Kasumi-1 (cell line): ENCODE measurements at regions not wholly inside any gene's neighbourhood (a gene's known extent, or its start where the extent isn't known, plus 50 kb on each side); places are given as distances from the start of the nearest gene placed in this dataset.

Experiments
- DNase-seq, 2 experiments: peaks; one replicate each; lab custom pipeline; 2025; lab: John Stamatoyannopoulos, UW

DNA sequence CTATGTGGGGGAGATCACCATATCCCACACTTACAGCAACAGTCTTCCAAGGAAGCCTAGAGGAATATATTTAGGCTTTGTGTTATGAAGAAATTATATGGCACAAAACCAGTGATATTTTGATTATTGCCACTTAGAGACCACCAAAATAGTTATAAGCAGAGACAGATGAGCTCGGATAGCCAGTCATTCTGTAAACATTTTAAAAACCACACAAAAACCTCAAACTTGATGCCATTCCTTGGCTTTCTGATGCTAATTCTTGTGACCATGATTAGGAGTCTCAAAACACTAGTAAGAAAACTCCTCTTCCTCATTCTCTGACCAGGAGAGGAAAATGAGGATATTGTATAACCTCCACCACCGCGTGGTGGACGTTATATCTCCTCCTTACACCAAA, 496.4 kb downstream of the FOXO1 start:
- DNase-seq, result no peak

DNA sequence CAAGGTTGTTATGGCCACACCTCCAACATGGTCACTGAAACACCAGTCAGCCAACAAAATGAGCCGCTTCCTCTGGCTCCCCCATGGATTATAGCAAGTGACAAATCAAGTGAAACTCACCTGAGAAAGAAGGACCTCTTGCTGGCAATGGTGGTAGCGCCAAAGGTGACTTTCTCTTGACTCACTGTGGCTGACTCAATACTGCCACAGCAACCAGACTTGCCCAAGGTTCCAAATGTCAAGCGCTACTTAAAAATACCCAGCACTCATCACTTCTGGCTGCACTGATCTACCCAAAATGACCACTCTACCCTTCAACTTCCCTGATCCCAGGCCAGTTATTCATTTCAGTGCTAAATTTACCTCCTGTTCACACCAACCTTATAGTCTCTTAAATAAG, 495.5 kb downstream of the FOXO1 start:
- no peak for DNase-seq

DNA sequence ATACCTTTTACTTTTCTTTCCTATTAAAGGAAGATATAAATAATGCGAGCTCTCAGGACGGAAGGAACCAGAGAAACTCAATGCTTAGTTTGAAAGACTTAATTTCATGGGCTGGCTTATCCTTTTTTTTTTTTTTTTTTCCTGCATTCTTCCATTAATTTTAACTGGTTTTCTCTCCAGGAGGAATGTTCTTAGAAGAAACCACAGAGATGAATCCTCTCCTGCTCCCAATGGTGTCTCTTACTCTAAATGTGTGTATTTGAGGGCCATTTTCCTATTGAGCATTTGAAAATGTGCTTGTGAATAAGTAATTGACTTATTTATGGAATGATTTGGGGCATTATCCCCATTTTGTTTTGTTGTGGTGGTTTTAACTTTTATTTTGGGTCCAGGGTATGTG, 494.9 kb downstream of the FOXO1 start:
- no peak for DNase-seq

DNA sequence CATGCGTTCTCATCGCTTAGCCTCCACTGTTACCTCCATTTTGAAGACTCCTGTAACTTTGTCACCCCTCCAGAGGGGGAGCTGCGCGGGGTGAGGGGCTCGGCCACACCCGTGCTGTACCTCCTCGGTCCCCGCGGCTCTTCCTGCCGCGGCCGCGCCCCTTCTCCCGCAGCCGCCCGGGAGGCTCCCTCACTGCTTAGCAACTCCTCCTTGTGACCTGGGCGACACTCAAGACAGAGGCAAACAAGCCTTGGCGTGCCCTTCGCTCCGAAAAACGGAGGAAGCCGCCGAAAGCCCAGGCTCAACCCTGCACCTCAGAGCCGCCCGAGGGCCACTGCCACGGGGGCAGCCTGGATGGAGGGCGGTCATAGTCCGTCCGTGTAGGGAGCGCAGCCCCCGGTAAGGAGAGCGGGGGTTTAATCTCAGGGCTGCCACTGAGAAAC, 494.3 kb downstream of the FOXO1 start:
- no peak for DNase-seq

DNA sequence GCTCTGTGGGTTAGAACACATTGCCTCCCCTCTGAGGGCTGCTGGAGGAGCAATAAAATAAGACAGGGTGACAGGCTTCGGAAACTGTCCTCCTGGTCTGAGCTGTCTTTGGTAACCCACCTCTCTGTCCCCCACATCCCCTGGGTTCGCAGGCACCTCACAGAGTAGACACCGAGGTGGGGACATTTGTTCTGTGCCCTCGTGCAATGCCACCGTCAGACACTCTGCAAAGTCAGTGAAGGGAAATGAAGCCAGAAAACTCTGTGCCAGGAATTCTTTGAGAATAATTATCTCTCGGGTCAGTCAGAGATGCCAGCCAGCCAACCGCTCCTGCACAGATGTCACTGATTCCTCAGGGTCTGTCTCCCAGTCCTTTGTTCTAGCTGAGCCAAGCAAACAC, 493.6 kb downstream of the FOXO1 start:
- no peak for DNase-seq

DNA sequence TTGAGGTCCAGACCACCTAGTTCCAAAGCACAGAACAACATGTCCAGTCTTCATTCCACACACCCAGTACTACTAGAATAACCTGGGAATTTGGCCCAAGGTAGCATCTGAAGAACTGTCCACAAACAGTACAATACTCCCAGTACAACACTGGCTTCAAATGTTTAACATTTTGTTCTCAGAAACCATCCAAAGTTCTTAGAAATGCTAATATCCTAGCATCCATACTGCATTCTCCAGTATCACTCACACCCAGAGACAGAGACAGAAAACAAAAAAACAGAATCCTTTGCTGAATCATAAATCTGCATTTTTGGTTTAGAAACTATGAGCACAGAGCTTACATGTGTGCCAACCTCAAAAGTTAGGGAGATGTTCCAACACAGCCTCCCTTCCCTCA, 490.8 kb downstream of the FOXO1 start:
- DNase-seq, result no peak

DNA sequence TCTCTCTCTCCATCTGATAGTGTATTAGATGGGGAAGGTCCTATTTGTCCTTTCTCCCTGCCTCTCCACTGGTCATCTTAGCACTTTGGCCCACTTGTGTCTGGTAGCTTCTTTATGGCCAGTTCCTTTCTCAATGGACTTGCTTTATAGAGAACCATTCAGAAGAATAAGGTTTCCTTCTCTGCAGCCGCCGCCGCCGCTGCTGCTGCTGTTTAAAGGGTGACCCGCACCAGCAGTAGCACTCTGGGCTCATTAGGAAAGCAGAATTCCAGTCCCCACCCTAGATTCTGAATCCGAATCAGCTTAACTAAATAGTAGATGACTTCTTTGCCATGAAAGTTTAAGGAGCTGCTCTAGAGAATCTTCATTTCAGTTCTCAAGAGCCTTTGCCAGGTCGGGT, 490.2 kb downstream of the FOXO1 start:
- DNase-seq, result no peak

DNA sequence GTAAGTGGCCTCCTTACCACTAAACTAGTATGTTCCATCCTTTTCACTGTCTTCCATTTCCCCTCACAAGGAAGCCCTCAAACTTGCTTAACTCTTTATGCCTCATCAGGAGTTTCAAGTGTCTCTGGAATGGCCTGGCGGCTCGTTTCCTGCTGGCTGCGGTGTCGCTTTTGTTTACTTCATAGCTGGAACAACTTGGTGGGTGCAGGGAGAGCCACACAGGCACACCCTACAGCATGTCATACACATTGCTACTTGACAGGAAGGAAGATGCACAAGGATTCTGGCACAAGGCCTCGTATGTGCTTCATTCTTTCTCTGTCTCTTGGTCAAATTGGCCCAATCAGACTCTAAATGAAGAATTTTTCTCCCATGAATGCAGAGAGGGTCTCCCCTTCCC, 488.3 kb downstream of the FOXO1 start:
- no peak for DNase-seq

DNA sequence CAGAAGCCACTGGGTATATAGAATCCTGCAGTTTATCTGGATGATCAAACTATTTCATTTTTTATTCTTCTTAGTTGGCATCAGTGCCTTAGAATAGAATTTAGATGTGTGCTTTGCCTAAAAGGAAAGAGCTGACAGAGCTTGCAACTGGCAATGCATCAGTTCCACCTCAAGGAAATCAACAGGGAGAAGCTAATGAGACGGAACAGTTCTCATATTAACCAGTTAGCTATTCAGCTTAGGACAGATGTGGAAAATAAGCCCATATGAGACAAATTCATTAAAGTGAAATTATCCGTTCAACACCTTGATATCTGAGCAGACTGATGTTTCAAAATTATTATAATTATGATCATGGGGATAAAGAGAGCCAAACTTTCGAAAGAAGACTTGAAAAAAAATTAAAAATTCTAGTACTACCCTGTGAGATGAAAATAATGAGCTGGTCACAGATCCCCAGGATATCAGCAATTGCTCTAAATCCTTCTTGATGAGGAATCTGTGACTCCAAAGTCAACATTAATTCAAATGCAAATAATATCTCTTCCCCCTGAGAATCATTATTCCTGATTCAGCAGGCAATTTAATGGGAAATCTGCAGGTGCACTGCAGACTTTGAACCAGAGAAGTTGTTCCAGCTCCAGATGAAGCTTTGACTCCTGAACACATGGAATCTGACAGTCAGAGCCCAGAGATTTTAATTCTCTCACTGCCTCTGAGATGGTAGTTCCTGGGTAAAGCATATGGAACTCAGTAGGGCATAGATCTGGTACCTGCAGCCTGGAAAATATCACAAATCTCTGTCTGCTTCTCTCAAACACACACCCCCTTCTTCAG, 486.8 kb downstream of the FOXO1 start:
- no peak for DNase-seq

DNA sequence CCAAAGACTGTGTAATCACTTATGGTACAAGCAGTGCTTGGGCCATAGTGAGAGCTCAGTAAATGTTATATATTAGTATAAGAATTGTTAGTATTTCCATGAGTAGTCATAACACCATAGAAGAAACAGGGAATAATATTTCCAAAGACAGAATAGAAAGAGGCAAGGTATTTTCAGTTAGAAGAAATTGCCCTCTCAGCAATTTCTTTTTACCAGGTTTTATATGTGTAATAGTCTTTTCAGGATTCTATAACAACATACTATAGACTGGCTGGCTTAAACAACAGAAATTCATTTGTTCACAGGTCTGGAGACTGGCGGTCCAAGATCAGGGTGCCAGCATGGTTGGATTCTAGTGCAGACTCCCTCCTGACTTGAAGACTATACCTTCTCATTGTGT, 485.7 kb downstream of the FOXO1 start:
- DNase-seq, result no peak

DNA sequence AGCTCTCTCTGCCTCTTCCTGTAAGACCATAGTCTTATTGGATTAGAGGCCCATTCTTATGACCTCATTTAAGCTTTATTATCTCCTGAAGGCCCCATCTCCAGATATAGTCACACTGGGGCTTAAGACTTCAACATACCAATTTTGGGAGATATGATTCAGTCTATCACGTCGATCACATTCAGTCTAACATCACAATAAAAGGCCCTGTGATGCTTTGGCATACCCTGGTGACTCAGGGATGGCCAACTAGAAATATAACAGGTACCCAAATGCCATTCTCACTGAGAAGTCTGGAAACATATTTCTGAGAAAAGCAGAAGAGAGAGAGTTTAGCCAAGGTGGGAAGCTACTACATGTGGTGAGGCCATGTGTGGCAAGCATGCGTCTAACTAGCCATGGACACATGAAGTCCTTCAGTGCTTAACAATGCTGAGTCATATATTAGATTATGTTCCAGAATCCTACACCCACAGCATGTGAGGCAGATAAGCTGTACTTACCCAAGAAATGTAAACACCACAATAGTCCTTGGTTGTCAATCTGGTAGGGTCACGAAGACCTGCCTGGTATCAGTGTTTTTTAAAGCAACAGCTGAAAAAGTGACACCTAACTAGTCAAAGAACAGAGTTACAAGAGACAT, 485.1 kb downstream of the FOXO1 start:
- DNase-seq, result no peak

DNA sequence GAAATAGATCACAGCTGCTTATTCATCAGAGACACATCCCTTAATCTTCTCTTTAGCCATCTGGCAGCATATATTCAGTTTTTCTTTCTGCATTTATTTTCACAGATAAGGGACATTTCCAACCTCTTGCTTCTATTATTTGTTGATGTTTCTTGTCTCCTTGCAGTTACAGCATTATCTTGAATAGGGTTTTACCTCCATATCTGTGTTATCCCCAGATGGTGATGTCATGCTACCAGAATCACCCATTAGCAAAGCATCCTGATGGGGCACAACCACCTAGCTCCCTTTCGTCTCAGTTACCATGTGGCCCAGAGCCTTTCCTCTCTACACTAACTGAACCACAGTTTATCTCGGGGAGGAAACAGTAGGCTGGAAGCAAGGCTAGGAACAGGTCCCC, 483.9 kb downstream of the FOXO1 start:
- no peak for DNase-seq

DNA sequence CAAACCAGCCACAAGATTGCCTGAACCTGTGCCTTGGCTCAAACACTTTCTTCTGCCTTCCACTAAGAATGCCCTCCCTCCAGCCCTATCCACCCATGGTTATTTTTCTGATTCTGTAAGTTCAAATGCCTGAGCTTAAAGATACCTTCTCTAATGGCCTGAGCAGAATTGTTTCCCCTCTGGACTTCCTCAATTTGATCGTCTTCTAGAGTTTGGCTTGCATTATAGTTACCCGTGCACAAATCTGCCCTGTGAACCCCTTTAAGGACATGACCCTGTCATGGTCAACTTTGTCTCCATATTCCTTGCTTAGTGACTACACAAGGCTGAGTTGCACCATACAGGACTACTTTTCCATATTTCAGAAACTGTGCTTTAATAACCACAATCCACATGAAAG, 481.0 kb downstream of the FOXO1 start:
- DNase-seq, result no peak

DNA sequence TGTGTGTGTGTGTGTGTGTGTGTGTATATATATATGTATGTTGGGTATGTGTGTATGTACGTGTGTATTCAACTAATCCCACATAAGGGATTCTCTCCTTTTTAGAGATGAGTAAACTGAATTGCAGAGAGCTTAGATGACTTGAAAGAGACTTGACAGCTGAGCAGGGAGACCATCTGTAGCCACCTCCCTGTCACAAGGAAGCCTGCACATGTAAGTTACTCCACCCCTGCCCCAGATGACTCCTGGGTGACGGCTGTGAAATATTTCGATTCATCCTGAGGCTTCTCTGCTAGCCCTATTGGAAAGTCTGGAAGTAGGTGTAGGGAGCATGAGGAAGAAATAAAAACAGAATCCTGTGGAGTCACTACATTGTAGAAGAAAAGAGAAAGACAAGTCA, 480.4 kb downstream of the FOXO1 start:
- no peak for DNase-seq

DNA sequence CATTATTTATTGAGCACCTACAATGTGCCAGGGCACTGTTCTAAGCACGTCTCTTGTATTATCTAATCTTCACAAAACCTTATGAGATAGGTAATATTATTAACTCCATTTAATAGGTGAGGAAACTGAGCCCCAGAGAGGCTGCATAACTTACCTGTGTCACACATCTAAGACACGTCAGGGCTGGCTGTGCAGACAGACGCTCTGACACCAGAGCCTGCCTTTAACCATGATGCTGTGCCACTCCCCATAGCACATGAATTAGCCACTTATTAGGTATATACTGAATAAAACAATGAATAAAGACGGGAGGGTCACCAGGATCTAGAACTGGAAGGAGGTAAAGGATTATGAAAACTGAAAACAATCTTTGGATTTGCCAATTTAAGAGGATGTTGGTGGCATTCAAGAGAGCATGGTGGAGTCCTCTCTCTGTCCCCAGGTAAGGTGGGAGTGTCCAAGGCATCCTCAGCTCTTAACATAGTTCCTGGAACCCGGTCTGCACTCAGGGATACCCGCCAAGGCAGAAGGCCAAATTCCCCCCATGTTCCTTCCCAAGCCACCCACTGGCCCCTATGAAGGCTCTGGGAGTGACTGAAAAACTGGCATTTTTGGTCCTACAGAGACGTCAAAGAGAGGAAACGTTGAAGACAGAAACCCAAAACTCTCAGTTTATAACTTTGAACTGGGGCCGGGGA, 479.7 kb downstream of the FOXO1 start:
- no peak for DNase-seq

DNA sequence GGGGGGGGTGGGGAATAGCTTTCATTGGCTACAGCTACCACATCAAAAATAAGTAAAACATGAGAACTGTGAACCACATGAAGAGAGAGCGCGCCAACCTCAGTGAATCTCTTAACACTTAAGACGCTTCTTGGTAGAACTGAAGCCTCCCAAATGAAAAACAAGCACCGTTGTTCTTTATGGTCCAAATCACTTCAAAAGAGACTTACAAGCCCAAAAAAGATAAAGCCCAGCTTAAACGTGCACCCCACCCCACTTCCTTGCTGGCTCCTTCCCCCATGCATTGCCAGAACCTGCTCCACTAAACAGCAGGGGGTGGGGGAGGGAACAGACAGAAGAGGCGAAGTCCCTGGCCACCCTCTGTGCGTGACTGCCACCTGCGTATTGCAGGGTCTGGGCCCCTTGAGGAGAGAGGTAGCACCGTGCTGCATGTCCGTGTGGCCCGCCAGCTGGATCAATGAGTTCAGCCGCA, 479.1 kb downstream of the FOXO1 start:
- DNase-seq, result no peak

DNA sequence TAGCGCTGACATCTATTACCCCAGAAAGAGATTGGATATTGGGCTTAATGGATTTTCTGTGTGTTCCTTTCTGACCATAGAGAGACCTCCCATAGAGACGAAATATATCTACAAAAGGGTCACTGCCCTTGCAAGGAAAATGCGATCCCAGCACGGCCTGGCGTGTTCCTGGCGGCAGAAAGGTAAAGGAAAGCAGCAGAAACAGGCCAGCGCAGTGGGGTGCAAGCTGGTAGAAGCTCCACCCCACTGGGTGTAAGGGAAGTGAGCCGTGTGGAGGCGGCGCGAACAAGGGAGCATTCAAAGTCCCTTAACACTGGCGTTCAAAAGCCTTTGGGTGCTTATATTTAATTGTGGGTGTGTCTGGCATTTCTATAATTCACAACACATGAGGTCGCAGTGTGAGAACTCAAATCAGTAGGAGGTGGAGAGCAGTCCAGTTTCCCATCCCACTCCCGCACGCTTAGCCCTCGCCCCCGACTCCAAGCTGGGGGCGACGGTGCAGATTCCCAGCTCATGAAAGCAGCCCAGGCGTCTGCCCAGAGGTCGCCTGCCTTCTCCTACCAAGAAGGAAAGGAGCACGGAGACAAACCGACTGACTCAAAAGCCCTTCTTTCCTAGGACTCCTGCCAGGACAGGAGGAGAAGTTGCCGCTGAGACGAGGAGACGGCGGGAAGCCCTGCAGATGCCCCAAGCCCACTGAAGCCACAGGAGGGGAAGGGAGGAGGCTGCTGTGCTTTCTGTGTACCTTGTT, 478.4 kb downstream of the FOXO1 start:
- no peak for DNase-seq

DNA sequence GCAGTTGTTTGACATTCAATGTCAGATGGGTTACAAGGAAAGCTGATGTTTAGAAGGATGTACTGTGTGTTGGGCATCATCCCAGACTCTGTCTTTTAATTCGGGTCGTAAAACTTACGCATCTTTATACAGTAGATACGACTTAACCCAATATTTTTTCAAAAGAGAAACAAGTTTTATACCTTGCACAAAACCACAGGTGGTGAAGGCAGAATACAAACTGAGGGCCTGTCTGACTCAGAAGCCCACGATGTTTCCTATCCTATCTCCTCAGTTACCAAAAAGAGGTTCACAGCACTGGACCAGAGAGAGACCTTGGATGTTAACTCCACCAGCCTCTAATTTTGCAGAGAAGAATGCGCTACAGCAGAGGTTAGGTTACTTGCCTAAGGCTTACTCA, 477.0 kb downstream of the FOXO1 start:
- no peak for DNase-seq

DNA sequence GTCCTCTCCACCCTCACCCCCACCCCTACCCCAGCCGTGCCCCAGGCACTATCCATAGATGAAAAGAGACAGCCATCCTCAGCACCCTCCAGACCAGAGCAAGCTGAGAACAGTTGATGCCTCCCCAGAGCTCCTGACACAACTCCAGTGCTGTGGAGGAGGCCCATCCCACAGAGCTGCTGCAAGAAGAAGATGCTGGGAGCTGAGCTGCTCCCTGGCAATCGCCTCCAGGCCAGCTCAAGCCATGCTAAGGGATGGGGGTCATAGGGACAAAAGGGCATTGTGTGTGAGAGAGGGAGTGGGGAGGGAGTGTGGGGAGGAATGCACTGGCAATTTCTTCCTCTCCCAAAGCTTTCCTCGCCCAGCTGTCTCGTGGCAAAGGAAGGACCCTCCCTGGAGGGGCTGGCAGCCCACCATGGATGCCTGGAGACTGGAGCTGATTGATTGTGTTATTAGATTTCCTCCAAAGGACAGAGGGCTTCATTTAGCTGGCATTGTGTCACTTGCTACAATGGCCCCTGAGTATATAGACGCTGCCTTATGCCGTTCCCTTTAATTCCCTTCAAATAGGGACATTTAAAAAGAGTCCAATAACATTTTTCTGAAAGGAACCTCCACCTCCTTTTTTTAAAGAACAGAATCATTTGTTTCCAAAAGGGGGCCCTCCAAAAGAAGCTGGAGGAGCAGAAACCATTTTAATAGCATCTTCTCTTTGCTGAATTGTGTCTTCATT, 476.4 kb downstream of the FOXO1 start:
- no peak for DNase-seq

DNA sequence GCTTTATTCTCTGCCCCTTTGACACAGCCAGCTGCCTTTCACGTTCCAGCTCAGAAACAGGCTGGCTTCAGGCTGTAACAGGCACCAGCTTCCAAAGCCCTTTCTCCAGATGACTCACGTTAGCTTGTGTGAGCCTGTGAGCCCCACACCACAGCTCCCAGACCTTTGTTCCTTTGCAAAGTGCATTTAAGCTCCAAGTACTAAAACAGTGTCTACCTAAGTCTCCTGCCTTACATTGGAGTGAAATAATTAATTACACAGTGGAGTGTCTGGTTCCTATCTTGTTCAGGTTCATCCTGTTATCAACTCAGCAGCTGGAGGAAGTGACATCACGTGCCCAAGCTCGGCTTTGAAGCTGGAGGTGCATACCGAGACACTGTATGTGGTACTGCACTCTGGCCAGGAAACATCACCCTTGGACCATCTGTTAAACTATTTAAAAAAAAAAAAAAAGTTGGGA, 475.8 kb downstream of the FOXO1 start:
- no peak for DNase-seq

DNA sequence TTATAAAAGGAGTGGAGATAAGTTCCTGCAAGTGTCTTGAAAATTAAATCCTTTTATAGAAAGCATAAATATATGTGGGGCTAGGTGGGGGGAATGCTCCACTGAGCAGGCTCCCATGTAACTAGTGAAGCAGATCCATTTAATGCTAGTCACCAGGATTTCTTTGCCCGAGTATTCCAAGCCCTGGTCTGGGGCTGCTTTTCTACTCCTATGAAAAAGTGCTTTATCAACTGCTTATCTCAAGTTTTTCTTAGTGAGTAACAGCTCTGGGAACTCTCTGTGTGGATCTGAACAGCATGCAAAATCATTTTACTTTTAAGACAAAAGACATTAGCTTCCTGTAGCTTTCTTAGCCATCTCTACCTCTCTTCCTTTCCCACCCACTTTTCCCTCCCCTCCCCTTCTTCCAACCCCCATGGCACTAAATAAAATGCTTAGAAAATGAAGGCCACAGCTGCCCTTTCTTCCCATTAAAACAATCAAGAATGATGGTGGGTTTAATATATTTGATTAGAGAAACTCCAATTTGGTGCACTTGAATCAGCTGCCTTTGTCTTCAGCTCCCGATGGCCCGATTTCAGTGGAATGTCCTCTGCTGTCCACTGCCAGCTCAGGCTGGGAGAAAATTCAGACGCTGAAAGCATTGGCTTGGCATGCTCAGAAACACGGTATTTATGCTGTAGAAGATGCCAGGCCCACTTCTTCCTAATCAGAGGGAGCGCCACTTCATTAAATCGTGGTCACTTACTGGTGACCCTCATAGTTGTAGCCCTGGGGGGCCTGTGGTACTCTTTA, 475.1 kb downstream of the FOXO1 start:
- no peak for DNase-seq
